SK-MEL-5 (cell line): ENCODE measurements at regions not wholly inside any gene's neighbourhood (a gene's known extent, or its start where the extent isn't known, plus 50 kb on each side); places are given as distances from the start of the nearest gene placed in this dataset.

Source experiments
- DNase-seq: peaks from one replicate; pipeline ENCODE4 v3.0.0-alpha.2; 2016; ENCODE audit warnings: low read depth, low spot score
- in situ Hi-C: cut with HindIII; loops from 2 replicates; pipeline ENCODE4 v1.10.0; 2016; ENCODE audit warnings: low sequenced_read_pairs, high pct_unique_total_duplicates, low pct_unique_long_range_greater_than_20kb

DNA sequence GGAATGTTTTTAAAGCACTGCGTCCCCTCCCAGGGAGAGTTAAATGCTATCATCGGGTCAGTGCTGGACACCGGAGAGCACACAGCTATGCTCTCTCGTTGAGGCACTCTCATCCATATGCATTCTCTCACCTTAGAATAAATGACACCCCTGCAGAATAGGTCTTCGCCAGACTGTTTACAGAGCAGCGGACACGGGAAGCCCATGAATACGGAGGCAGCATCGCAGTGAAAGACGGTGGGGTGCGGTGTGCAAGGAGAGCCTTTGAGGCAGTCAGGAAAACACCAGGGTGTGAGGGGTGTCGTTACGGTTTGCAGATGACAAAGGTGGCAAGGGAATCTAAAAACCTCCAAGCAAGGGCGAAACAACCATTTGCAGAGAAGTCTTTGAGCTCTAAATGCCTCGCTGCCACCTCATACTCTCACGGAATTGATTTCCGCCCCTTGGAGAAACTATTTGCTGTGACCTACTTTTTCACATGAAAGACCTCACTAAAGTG lies 169.2 kb upstream of the FHL2 start:
- in situ Hi-C loops = no loop called here
- DNase-seq = no peak

GRCh38 chr2:105563000-105563719 lies 164.3 kb upstream of the FHL2 start:
- in situ Hi-C loops = no loop called here
- DNase-seq = no peak

DNA sequence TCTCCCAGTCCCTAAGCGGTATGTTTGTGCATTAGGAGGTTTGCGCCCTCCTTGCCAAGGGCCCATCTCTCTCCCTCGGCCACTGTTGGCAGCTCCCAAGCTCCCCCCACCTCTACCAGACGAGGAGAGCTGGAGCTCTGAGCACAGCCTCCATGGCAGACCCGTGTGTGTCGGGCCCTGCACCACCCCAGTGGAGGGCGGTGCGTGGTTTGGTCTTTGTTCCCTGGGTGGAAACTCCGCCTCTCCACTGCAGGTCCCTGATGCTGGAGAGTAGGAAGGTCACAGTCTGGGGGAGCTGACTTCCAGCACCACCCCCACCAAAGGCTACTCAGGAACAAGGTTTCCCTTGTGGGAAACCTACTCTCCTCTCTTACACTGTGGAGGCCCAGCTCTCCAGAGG lies 162.6 kb upstream of the FHL2 start:
- in situ Hi-C loops = no loop called here

DNA sequence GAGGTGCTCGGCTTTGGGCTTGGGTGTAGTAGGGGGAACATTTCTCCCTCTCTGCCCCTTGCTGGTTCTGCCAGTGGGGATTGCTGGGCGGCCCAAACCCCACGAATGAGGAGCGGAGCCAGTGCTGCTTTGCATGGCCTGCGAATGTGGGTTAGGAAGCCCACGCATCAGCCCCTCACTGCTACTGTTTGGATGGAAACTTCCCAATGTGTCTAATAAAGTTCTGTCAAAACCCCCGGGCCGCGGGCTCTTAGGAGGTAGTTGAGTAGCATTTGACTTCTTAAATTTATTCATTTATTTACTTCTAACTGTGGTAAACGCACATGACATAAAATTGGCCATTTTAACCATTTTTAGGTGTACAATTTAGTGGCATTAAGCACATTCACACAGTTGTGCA lies 161.3 kb upstream of the FHL2 start:
- DNase-seq = no peak
- in situ Hi-C loops = no loop called here

More for the DNA sequence above, 162.6 kb upstream of the FHL2 start:
- no peak for DNase-seq

- DNase-seq = no peak
- in situ Hi-C loops = no loop called here
Observed at GRCh38 chr2:105557021-105557920, 158.4 kb upstream of the FHL2 start.

GRCh38 chr2:105556366-105556765 lies 157.5 kb upstream of the FHL2 start:
- no peak for DNase-seq
- in situ Hi-C loops = no loop called here

DNA sequence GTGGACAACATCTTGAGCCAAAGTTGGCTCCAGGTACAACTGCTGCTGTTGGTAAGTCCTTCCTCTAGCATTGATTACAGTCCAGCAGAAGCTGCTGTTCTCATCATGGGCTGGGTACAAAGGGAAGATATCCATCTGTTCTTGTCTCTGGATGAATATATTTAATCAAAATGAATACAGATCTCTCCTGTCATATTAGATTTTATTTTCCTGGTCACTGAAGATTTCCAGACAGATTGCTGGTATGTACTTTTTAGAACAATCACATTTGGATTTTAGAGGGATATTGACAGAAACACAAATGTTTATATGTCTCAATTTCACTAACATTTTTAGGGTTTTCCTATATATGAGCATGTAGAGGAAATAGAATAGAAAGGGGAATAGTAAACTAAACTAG lies 155.4 kb upstream of the FHL2 start:
- no peak for DNase-seq
- in situ Hi-C loops = no loop called here

DNA sequence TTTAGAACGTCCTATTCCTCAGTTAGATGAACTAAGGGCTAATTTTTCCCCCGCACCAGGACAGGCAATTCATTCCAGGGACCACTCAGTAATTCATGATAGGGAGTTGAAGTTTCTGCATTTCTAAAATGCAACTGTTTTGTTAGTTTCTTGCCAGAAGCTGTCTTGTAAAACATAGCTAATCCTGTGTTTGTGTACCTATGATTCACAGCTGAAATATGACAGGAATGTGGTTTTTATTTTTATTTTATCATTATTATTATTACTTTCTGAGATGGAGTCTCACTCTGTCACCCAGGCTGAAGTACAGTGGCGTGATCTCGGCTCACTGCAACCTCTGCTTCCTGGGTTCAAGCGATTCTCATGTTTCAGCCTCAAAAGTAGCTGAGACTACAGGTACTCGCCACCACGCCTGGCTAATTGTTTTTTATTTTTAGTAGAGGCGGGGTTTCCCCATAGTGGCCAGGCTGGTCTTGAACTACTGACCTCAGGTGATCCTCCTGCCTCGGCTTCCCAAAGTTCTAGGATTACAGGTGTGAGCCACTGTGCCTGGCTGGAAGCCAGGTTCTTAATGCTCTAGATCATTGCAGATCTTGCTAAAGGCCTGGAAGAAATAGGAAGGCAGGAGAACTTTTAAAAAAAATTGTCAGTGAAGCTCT lies 154.8 kb upstream of the FHL2 start:
- in situ Hi-C loops = no loop called here
- DNase-seq = no peak

- in situ Hi-C loops = no loop called here
- DNase-seq = no peak
Observed at GRCh38 chr2:105546628-105546974, 147.8 kb upstream of the FHL2 start.

DNA sequence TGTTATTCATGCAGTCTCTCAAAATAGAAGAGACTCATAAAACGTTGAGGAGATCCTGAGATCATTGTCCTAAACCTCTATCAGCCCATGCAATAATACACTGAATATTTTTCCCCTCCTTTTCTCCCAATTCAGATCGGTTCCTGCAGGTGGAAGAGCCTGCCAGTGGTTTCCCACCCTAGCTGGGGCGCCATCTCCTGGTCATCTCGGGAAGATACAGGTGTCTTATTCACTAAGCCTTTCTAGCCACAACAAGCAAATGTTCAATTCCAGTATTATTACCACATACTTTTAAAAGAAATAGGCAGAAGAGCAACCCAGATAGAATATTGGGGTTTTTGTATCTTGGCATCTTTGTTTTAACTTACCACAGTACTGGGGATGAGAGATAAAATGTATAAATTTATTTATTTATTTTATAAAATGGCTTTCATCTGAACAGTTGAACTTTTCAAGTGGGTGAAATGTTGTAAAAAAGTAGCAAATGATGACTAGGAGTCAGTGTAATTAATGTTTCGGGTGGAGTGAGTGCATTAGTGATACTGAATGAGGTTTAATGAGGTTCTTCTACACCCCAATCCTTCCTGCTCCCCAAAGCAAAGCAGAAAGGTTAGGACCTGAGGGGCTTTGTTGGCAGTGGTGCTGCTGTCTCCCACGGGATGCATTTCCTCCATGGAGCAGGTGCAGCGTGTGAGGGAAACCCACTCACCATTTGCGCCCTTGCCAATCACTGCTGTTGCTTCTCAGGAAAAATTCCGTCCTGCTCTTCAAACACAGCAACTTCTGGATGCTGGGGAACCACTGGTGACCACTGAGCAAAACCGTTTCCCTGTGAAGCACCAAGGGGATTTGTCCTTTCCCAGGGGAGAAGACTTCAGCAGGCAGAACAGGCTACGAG lies 147.1 kb upstream of the FHL2 start:
- DNase-seq = peak; percentile 70
- in situ Hi-C loops = no loop called here

DNA sequence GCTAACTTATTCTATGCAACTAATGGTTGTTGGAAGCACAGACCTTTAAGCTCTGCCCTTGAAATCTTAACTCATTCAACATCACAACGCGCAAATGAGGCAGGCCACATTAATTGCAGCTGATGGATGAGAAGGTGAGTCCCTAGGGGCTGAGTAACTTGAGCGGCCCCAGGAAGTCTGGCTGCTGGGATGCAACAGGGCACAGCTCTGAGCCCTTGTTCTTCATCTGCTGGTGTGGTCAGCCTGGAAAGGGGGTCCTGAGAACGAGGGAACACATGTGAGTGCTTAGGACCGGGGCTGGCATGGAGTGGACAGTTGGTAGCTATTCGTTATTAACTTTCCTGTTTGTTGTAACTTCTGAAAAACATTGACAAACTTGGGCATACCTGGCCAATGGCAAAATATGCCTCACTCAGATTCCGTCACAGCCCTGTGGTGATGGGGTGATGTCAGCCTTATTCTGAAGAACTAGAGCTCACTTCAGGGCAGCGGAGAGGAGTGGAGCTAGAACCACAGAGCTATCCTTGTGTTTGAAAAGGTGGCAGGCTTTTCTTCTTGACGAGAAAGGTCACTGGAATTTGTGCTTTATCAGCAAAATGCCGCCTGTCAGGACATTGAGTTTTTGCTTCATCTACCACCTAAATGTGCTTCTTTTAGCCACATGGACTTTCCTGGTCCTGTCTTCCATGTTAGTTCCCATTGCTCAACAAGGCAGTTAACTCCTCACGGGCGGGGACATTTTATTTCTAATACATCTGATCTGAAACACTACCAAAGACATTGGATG lies 145.9 kb upstream of the FHL2 start:
- DNase-seq = no peak
- in situ Hi-C loops = no loop called here

GRCh38 chr2:105541189-105542050 lies 142.6 kb upstream of the FHL2 start:
- in situ Hi-C loops = no loop called here

GRCh38 chr2:105540642-105541041 lies 141.8 kb upstream of the FHL2 start:
- DNase-seq = no peak
- in situ Hi-C loops = no loop called here

More at GRCh38 chr2:105541189-105542050, 142.6 kb upstream of the FHL2 start:
- no peak for DNase-seq

DNA sequence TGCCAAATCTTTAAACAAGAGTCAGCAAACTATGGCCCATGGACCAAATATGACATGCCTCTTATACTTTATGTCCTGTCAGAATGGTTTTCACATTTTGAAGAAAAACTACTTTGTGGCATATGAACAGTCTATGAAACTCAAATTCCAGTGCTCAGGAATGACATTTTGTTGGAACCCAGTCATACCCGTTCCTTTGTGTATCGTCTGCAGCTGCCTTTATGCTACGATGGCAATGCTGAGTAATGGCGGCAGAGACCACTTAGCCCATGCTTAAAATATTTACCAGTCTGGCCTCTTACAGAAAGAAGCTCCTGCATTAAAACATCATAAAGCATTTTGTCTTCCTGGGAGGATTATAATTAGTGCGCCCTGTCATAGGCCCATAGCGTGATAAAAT lies 140.5 kb upstream of the FHL2 start:
- in situ Hi-C loops = no loop called here
- DNase-seq = no peak

GRCh38 chr2:105538840-105539239 lies 140.0 kb upstream of the FHL2 start:
- DNase-seq = no peak
- in situ Hi-C loops = no loop called here

DNA sequence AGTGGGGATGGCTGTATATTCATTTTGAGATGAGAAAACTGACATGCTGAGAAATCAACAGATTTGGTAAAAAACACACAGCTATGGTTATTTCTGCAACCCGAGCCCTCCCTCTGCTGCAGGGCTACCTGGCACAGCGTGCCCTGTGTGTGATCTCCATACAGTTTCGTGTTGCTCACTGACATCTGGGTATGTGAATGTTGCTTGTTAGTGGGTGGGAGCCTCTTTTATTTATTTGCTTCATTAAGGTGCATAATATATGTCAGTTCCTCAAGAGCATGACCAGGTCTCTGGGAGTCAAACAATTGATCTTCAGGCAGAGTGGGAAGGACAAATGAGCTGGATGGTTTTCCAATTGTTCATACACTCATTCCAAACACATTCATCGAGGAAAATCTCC lies 139.1 kb upstream of the FHL2 start:
- no peak for DNase-seq
- in situ Hi-C loops = no loop called here
